Suprapubic skin (tissue), 4 donors: ENCODE measurements at regions not wholly inside any gene's neighbourhood (a gene's known extent, or its start where the extent isn't known, plus 50 kb on each side); places are given as distances from the start of the nearest gene placed in this dataset.

Experiments used
- EP300 ChIP-seq: sonication (generic); formaldehyde crosslinking; IDR thresholded peaks from one replicate; pipeline ENCODE4 v1.6.1; 2017; ENCODE audit warnings: antibody characterized with exemption
- POLR2A ChIP-seq, 2 donors: fragments of 450-650 bp; IDR thresholded peaks; one replicate each; pipeline ENCODE4 v1.6.1; 2017; ENCODE audit warnings: antibody characterized with exemption in 2 of 2, mild to moderate bottlenecking in 2 of 2, moderate library complexity in 2 of 2
- POLR2AphosphoS5 ChIP-seq, 3 donors: sonication (generic); formaldehyde crosslinking; IDR thresholded peaks; one replicate each; pipeline ENCODE4 v1.6.1; 2017; ENCODE audit warnings: antibody characterized with exemption in 3 of 3
- TF ChIP-seq, protein P1 (sequence below), 2 donors: fragments of 200-600 bp in 1 of 2; fragments of 450-650 bp in 1 of 2; sonication (generic) in 1 of 2; IDR thresholded peaks; one replicate each; pipeline ENCODE4 v1.5.1; 2016 to 2019; ENCODE audit warnings: antibody characterized with exemption in 2 of 2, mild to moderate bottlenecking in 1 of 2, moderate library complexity in 1 of 2

DNA sequence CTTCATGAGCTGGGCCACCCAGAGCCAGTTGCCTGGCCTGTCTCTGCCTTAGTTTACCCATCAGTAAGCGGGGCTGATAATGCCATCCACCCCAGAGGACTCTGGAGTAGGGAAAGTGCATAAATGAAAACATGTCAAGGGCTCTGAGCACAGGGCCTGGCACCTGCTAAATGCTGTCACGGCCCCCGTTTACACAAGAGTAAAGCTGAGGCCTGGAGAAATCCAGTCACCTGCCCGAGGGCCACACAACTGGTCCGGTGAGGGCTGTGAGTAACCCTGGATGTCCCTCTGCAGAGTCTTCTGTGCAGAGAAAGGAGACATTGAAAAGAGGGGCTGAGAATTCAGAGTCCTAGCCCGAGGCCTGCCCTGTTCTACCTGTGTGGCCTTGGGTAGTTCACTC lies 110.6 kb upstream of the ANO1 start:
- TF ChIP-seq POLR2AphosphoS5 (IDR thresholded peaks at IDR 0.05), result no peak
- TF ChIP-seq, protein P1, sequence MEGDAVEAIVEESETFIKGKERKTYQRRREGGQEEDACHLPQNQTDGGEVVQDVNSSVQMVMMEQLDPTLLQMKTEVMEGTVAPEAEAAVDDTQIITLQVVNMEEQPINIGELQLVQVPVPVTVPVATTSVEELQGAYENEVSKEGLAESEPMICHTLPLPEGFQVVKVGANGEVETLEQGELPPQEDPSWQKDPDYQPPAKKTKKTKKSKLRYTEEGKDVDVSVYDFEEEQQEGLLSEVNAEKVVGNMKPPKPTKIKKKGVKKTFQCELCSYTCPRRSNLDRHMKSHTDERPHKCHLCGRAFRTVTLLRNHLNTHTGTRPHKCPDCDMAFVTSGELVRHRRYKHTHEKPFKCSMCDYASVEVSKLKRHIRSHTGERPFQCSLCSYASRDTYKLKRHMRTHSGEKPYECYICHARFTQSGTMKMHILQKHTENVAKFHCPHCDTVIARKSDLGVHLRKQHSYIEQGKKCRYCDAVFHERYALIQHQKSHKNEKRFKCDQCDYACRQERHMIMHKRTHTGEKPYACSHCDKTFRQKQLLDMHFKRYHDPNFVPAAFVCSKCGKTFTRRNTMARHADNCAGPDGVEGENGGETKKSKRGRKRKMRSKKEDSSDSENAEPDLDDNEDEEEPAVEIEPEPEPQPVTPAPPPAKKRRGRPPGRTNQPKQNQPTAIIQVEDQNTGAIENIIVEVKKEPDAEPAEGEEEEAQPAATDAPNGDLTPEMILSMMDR (IDR thresholded peaks at IDR 0.05), result no peak
- TF ChIP-seq POLR2A (IDR thresholded peaks at IDR 0.05), result no peak
- TF ChIP-seq EP300, result no peak
